ENCODE measurements at regions not wholly inside any gene's neighbourhood (a gene's known extent, or its start where the extent isn't known, plus 50 kb on each side); places are given as distances from the start of the nearest gene placed in this dataset.
"Not testable (repeated sequence)": the region's sequence is repeated elsewhere in the genome, so short reads cannot be mapped to it uniquely, and the experiment has no call there.

DNA sequence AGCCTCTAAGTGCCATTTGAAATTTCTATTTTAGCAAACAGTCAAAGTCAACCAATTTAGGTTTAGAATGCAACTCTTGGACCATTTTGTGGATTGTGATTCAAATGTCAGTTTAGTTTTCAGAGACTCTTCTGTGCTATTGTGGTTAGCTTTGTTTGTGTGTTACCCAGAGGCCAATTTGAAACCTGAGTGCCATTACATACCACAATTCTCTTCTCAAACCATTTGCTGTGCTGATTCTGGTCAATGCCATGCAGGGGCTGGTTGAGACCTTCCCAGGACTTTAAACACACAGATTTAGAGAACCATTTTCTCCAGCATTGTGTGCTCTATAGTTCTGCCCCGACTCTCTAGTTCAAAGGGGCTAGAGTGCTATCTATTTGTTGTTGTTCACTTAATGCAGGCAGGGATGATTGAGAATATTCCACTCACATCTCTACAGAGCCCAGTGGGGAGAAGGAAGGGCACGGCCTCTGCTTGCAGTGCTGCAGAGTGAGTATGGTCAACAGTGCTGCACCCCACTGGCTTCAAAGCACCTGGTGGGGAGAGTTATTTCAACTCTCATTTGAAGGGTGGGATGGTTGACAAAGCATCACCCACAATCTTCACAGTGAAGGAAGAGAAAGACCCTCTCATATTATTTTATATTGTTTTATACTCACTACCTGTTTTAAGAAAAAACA, 738.2 kb downstream of the COL12A1 start:
- DNase-seq: no peak

DNA sequence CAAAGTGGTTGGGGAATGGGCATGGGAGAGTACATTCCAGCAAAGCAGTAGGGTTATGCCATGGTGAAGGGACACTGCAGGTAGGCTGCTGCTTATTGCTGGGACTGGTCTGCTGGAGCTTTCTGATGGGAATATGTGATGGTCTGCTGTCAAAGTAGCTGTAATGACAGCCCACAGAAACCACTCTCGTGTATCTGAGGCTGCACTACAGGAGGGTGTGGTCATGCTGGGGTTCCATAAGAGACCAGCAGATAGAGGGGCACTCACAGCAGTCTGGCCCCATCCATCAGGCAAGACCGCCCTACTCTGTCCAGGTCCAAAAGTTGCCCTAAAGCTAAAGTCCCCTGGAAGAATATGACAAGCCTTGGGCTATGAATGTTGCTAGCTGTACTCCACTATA, 739.3 kb downstream of the COL12A1 start:
- no peak for DNase-seq

DNA sequence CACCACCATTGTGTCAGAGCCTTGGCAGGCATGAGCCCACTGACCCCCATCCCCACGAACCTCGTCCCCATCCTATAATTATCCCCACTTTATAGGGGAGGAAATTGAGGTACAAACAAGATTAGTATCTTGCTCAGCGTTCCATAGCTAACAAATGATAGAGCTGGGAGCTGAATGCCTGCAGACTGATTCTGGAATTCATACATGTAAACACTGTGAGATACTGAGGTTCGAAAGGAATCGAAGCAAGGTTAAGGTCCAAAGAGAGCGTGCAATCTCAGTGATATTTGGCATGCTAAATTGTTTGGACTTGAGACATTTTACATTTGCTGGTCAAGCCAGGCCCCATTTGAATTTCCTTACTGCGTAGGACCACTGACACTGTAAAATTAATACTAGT, 746.6 kb downstream of the COL12A1 start:
- no peak for DNase-seq

GRCh38 chr6:74458536-74458935, 747.3 kb downstream of the COL12A1 start:
- no peak for DNase-seq

- DNase-seq: no peak
These were observed 750.1 kb downstream of the COL12A1 start for GRCh38 chr6:74455786-74456185.

DNA sequence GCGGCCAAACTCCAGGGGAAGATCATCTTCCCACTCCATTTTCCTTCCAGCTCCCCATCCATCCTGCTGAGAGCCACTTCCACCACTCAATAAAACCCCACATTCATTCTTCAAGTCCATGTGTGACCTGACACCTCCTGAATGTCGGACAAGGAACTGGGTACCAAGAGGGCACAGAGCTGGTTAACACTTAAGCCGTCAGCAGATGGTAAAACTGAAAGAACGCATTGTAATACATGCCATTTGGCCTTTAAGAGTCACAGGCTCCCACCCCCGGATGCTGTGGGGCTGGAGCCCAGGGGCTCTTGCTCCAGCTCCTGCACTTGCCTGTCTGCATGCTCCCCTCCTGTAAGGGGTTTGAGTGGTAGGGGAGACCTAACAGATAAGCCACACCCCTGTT, 753.9 kb downstream of the COL12A1 start:
- DNase-seq: no peak

DNA sequence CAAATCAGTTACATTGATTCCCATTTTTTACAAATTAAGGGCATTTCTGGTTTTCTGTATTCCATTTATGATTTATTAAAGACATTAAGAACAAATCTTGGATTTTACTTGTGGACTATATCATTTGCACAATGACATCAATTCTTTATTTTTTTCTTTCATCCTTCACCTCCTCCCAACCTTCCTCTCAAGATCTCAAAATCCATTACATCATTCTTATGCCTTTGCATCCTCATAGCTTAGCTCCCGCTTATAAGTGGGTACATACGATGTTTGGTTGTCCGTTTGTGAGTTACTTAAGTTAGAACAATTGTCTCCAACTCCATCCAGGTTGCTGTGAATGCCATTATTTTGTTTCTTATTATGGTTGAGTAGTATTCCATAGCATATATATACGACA, 752.8 kb downstream of the CD109 start:
- DNase-seq: no peak

GRCh38 chr6:74447013-74447412, 751.0 kb downstream of the CD109 start:
- no peak for DNase-seq

DNA sequence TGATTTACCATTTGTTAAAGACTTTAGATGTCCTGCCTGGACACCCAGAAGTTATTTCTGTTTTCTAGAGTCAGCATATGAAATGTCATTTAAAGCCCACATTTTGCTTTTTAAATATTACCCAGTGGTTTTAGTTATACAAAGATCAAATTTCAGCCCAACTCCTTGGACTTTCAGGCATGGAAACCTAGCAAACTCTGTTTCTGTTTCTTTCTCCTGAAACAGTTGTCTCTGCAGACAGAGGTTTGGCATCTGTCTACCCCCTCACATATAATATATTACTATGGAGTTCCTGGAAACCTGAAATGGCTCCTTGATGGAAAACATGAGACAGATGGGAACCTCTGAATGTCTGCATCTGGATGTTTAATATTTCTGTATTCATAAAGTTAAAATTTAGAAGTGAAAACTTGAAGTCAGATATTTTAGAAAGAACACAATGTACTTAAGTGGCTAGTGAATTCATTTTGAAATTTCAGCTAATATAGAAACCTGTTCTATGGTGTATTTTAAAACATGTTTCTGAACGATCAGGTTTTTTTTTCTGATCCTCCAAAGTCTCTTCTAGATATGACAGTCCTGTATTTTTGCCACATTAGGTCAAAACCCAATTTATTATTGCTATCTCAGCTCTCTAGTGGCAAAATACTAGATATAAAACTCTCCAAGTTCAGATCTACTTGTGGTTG, 743.3 kb downstream of the CD109 start:
- no peak for DNase-seq

- DNase-seq: not testable (repeated sequence)
These were observed 742.4 kb downstream of the CD109 start for GRCh38 chr6:74438395-74438794.

DNA sequence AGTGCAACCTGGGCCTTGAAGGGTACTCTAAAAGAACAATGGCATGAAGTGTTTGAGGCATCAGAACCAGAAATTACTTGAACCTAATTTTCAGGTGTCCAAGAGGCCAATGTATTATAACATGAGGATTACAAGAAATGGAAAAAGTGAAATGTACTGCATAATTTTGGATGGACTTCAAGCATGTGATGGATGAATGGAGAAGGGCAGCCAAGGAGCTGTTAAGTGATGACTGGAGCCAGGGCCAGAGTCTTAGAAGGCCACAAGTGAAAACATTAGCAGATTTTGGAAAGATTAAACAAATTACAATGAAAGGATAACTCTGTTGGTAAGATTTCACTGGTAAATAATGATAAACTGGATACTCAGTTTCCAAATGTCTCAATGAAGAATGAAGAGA, 738.2 kb downstream of the CD109 start:
- DNase-seq: no peak

DNA sequence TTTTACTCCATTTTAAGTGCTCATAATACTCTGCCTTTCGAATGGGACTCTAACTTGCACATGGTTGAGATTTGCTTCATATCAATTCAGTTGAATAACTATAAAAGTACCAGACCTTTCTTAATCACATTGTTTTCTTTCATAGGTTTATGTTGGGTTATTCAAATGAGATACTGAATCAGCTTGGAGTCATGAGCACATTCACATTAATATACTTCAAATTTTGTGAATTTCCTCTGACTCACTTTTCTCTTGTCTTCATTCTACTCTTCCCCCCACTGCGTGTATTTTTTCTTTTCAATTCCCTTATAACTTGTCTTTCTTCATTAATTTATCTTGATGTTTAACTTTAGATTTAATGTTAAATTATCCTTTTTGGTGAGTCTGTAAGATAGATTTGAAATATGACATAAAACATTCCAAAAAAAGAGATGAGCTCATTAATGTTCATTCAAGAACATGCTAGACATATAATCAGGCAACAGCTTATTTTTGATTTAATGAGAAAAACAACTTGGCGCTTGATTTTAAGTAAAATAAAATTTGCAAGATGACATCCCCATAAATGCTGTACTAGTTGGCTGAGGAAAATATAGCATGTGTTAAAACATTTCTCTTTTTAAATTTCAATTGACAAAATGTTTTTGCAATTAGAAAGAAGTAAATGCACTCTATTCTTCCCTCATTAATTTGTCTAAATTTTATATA, 736.0 kb downstream of the CD109 start:
- DNase-seq: no peak

GRCh38 chr6:74420221-74420620, 724.2 kb downstream of the CD109 start:
- DNase-seq: no peak

DNA sequence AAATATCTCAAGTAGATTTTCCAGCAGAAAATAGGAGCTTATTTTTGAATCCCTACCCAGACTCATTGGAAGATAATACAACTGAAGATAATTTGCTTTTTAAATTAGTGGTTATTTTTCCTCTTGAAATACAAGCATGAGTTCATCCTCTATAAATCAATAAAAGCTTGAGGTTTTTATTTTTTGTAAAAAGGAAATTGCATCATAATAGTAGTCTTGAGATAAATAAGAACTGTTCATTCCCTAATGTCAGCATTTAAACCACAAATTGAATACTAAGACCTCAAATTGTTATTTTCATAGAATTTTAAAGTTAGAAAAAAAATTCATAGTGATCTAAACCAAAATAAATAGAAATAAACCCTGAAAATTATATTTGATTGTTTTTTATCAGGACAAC, 719.1 kb downstream of the CD109 start:
- no peak for DNase-seq

GRCh38 chr6:74410630-74411029, 714.6 kb downstream of the CD109 start:
- DNase-seq: no peak

GRCh38 chr6:74409447-74409846, 713.4 kb downstream of the CD109 start:
- DNase-seq: no peak

DNA sequence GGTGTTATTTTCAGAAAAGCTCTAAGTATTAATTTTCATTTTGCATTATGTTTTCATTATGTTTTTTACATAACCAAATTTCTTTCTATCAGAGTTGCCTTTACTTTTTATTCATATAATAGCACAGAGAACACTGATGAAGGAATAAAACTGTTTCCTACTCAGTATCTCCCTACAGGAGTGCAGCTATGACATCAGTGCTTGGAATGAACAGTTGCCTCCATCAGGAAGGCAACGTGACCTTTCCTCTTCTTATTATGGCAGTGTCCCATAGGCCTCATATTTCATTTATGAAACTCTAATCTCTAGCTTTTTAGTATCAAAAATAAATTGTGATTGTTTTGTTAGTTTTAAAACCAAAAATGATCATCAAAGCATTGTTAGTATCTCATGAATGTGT, 712.8 kb downstream of the CD109 start:
- no peak for DNase-seq

- no peak for DNase-seq
These were observed 708.4 kb downstream of the CD109 start for GRCh38 chr6:74404366-74404765.

DNA sequence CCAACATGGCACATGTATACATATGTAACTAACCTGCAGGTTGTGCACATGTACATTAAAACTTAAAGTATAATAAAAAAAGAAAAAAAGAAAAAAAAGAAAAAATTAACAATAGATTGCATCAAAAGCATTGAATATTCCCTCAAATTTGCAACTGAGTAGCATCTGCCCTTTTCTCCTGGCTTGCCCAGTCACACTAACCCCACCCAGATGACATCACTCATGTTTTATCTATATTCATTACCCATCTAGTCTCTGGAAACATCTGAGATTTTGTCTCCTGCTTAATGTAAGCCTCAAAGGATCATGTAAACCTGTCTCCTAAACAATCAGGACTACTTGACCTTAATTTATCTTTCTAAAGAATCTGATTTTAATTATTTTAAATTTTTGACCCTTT, 706.8 kb downstream of the CD109 start:
- no peak for DNase-seq

- not testable (repeated sequence) for DNase-seq
These were observed 682.4 kb downstream of the CD109 start for GRCh38 chr6:74378437-74378836.

GRCh38 chr6:74369556-74369993, 673.6 kb downstream of the CD109 start:
- no peak for DNase-seq

DNA sequence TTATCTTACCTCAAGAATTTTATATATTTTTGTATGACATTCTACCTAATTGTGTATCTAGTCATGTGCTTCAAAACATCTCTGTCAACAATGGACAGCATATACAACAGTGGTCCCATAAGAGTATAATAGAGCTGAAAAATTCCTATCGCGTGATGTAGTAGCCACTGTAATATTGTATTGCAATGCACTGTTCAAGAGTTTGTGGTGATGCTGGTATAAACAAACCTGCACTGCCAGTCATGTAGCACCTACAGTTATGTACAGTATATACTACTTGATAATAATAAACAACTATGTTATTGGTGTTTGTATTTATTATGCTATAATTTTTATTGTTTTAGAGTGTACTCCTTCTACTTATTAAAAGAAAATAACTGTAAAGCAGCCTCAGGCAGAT, 672.7 kb downstream of the CD109 start:
- no peak for DNase-seq

GRCh38 chr6:74366634-74367033, 670.6 kb downstream of the CD109 start:
- DNase-seq: no peak

GRCh38 chr6:74362391-74362790, 666.4 kb downstream of the CD109 start:
- no peak for DNase-seq

Data from islet precursor cell (in vitro differentiated cells).